ENCODE measurements at regions not wholly inside any gene's neighbourhood (a gene's known extent, or its start where the extent isn't known, plus 50 kb on each side); places are given as distances from the start of the nearest gene placed in this dataset.
"Not testable (repeated sequence)": the region's sequence is repeated elsewhere in the genome, so short reads cannot be mapped to it uniquely, and the experiment has no call there.

GRCh38 chr3:176032043-176032442, 1165.2 kb downstream of the TBL1XR1 start:
- H3K27me3 ChIP-seq = no peaks in the 10 kb centered on the region
- no peak overlapping the region for H3K27ac ChIP-seq
- peaks cover 0 to 7% (median 0%) of the 10 kb centered on the region in 3 donors for H3K9me3 ChIP-seq
- H3K36me3 ChIP-seq = no peaks in the 10 kb centered on the region
- no peak overlapping the region for H3K4me3 ChIP-seq
- DNase-seq = no peak
- no peaks in the 10 kb centered on the region for H3K4me1 ChIP-seq
- intact Hi-C loops (cut with DNase I; ENCODE audit: low total_unique reads) = no loop called here
- no peak for TF ChIP-seq CTCF (IDR thresholded peaks at IDR 0.05)

- H3K4me3 ChIP-seq; H3K27me3 ChIP-seq; H3K36me3 ChIP-seq; DNase-seq; H3K4me1 ChIP-seq; intact Hi-C loops (cut with DNase I; ENCODE audit: low total_unique reads); H3K9me3 ChIP-seq; H3K27ac ChIP-seq: not testable (repeated sequence)
Measured at GRCh38 chr3:176016203-176016602, 1157.1 kb downstream of the NAALADL2 start.

- DNase-seq; H3K4me3 ChIP-seq; H3K9me3 ChIP-seq; intact Hi-C loops (cut with DNase I; ENCODE audit: low total_unique reads); H3K27me3 ChIP-seq; H3K4me1 ChIP-seq; H3K27ac ChIP-seq; H3K36me3 ChIP-seq: not testable (repeated sequence)
Measured at GRCh38 chr3:176015228-176015627, 1156.1 kb downstream of the NAALADL2 start.

GRCh38 chr3:176009256-176009655, 1150.1 kb downstream of the NAALADL2 start:
- no peak overlapping the region for H3K27ac ChIP-seq
- intact Hi-C loops (cut with DNase I; ENCODE audit: low total_unique reads) = no loop called here
- no peak for TF ChIP-seq CTCF (IDR thresholded peaks at IDR 0.05)
- H3K36me3 ChIP-seq = no peaks in the 10 kb centered on the region
- peaks cover 0 to 5% (median 0%) of the 10 kb centered on the region in 4 donors for H3K4me1 ChIP-seq
- no peaks in the 10 kb centered on the region for H3K9me3 ChIP-seq
- DNase-seq = no peak
- no peak overlapping the region for H3K4me3 ChIP-seq
- H3K27me3 ChIP-seq = no peaks in the 10 kb centered on the region

- TF ChIP-seq CTCF (IDR thresholded peaks at IDR 0.05) = no peak
- intact Hi-C loops (cut with DNase I; ENCODE audit: low total_unique reads) = no loop called here
Measured at GRCh38 chr3:176005564-176005963, 1146.4 kb downstream of the NAALADL2 start.

GRCh38 chr3:175989161-175989560, 1130.0 kb downstream of the NAALADL2 start:
- TF ChIP-seq CTCF (IDR thresholded peaks at IDR 0.05) = no peak
- no peak overlapping the region for H3K4me3 ChIP-seq
- DNase-seq = no peak
- H3K27me3 ChIP-seq = no peaks in the 10 kb centered on the region
- no peaks in the 10 kb centered on the region for H3K4me1 ChIP-seq
- no peaks in the 10 kb centered on the region for H3K36me3 ChIP-seq
- H3K9me3 ChIP-seq = peaks cover 0 to 7% (median 7%) of the 10 kb centered on the region in 3 donors
- no peak overlapping the region for H3K27ac ChIP-seq
- intact Hi-C loops (cut with DNase I; ENCODE audit: low total_unique reads) = no loop called here

More at GRCh38 chr3:176005564-176005963, 1146.4 kb downstream of the NAALADL2 start:
- Histone ChIP-seq H3K4me1 (peaks cover 0 to 5% (median 0%) of the 10 kb centered on the region in 4 donors), H3K9me3 (no peaks in the 10 kb centered on the region), H3K36me3 (no peaks in the 10 kb centered on the region), H3K27me3 (no peaks in the 10 kb centered on the region), H3K4me3 (no peak overlapping the region), H3K27ac (no peak overlapping the region)
- DNase-seq = no peak

GRCh38 chr3:175988401-175988800, 1129.3 kb downstream of the NAALADL2 start:
- no peaks in the 10 kb centered on the region for H3K36me3 ChIP-seq
- H3K4me3 ChIP-seq = no peak overlapping the region
- no peak overlapping the region for H3K27ac ChIP-seq
- TF ChIP-seq CTCF (IDR thresholded peaks at IDR 0.05) = no peak
- intact Hi-C loops (cut with DNase I; ENCODE audit: low total_unique reads) = no loop called here
- no peaks in the 10 kb centered on the region for H3K4me1 ChIP-seq
- no peak for DNase-seq
- H3K9me3 ChIP-seq = peaks cover 0 to 7% (median 7%) of the 10 kb centered on the region in 3 donors
- no peaks in the 10 kb centered on the region for H3K27me3 ChIP-seq
